Naive thymus-derived CD8-positive, alpha-beta T cell (primary cell): ENCODE measurements at regions not wholly inside any gene's neighbourhood (a gene's known extent, or its start where the extent isn't known, plus 50 kb on each side); places are given as distances from the start of the nearest gene placed in this dataset.
"Not testable (repeated sequence)": the region's sequence is repeated elsewhere in the genome, so short reads cannot be mapped to it uniquely, and the experiment has no call there.

Source experiments
- ATAC-seq, 2 donors: fragments of 150-1000 bp; cut with Tn5 transposase in 1 of 2; sonication (Bioruptor Pico), chemical (Tn5 transposase) in 1 of 2; 1 replicate in 1 of 2; 2 replicates in 1 of 2; pipeline ENCODE4 v1.10.0; 2021; ENCODE audit warnings: mild to moderate bottlenecking in 2 of 2, moderate library complexity in 2 of 2
- POLR2A ChIA-PET: fragments of 350-600 bp; sonication (Branson Sonifier 250); formaldehyde crosslinking; loops from one replicate; lab custom pipeline; 2021; ENCODE audit warnings: antibody characterized with exemption; lab: Charles Lee
- DNase-seq, 10 donors: peaks; one replicate each; pipeline versions ENCODE4 v3.0.0 to v3.0.0-alpha.2; 2020 to 2022
- H3K27ac Mint-ChIP-seq, 10 donors: one replicate each; pipeline ENCODE4 v1.8.0; 2020 to 2022; ENCODE audit warnings: mild to moderate bottlenecking in 10 of 10, mixed read lengths in 10 of 10, moderate library complexity in 4 of 10, inconsistent platforms in 1 of 10
- H3K27me3 Mint-ChIP-seq, 5 donors: one replicate each; pipeline ENCODE4 v1.8.0; 2021 to 2022; ENCODE audit warnings: mixed read lengths in 5 of 5
- H3K36me3 Mint-ChIP-seq, 3 donors: one replicate each; pipeline ENCODE4 v1.8.0; 2020 to 2022; ENCODE audit warnings: mixed read lengths in 3 of 3, mild to moderate bottlenecking in 2 of 3, inconsistent platforms in 1 of 3
- H3K4me1 Mint-ChIP-seq, 4 donors: one replicate each; pipeline ENCODE4 v1.8.0; 2021 to 2022; ENCODE audit warnings: mixed read lengths in 4 of 4
- H3K4me3 Mint-ChIP-seq, 10 donors: one replicate each; pipeline ENCODE4 v1.8.0; 2020 to 2022; ENCODE audit warnings: mild to moderate bottlenecking in 10 of 10, mixed read lengths in 10 of 10, moderate library complexity in 6 of 10, inconsistent platforms in 1 of 10
- H3K9me3 Mint-ChIP-seq, 9 donors: one replicate each; pipeline ENCODE4 v1.8.0; 2020 to 2022; ENCODE audit warnings: mixed read lengths in 9 of 9, mild to moderate bottlenecking in 3 of 9, inconsistent platforms in 1 of 9, moderate library complexity in 1 of 9

DNA sequence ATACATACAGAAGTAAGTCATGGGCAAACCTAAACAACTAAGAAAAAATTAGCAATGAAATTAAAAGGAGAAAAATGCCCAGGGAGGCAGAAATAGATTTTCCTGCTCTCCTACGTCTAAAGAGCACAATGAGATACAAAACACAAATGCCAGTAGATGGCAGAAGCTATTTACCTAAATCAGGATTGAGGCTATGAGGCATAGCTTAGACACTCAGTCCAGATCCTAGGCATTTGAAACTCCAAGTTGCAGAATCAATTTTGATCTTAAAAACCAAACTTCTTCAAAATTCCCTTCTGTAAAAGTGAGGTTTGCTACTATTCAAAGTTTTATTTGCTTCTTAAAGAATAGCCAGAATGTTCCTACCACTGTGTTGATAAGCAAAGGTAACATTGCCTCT is 368.6 kb downstream of the DAD1 start:
- Mint-ChIP-seq H3K4me1 (peaks cover 0 to 15% (median 10%) of the 10 kb centered on the region in 4 donors), H3K27ac (no peak overlapping the region), H3K36me3 (no peaks in the 10 kb centered on the region), H3K4me3 (no peak overlapping the region), H3K9me3 (no peaks in the 10 kb centered on the region), H3K27me3 (peaks cover 0 to 6% (median 0%) of the 10 kb centered on the region in 5 donors)
- POLR2A ChIA-PET, result no interaction called here
- ATAC-seq (no peak), DNase-seq (no peak)

DNA sequence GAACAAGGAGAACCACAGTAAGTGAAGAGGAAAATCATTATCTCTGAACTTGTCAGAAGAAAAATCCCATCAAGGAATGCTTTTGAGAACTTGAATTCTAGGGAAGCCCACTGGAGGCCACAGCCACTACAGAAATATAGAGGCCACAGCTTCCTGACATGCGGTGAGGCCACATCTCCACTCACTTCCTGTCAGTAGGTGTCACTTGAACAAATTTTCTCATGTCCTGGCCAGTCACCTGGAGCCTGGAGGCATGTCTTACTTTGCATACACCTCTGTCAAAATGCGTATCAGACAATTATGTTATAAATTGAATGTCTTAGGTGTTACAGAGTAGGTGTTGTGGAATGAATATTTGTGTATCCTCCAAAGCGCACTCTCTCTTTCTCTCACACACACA is 370.3 kb downstream of the DAD1 start:
- peak overlapping the region in 3 of 10 donors; percentile 17 to 56 (median 49) for H3K27ac Mint-ChIP-seq
- ATAC-seq, result peak; percentile 30 to 39
- H3K27me3 Mint-ChIP-seq, result peaks cover 0 to 6% (median 0%) of the 10 kb centered on the region in 5 donors
- peak overlapping the region in 2 of 10 donors; percentile 7 to 22 for H3K4me3 Mint-ChIP-seq
- peak in 2 of 10 donors; percentile 28 to 42 for DNase-seq
- POLR2A ChIA-PET, result no interaction called here
- H3K9me3 Mint-ChIP-seq, result no peaks in the 10 kb centered on the region
- H3K4me1 Mint-ChIP-seq, result peaks cover 0 to 15% (median 10%) of the 10 kb centered on the region in 4 donors
- H3K36me3 Mint-ChIP-seq, result no peaks in the 10 kb centered on the region

DNA sequence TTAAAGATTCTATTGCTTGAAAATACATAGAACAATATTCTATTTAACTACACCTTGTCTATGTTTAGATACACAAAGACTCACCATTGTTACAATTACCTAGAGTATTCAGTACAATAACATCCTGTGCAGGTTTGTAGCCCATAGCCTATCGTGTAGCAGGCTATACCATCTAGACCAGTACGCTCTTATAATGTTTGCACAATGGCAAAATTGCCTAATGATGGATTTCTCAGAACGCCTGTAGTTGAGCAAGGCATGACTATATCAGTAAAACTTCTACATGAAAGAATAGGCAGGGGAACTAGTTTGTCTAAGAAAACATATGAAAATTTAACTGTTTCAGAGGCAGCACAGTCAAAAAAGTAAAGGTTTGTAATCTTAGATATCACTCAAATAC is 375.9 kb downstream of the DAD1 start:
- Mint-ChIP-seq H3K4me3 (no peak overlapping the region), H3K9me3 (no peaks in the 10 kb centered on the region), H3K4me1 (peaks cover 0 to 7% (median 0%) of the 10 kb centered on the region in 4 donors), H3K27me3 (peaks cover 0 to 3% (median 0%) of the 10 kb centered on the region in 5 donors), H3K27ac (no peak overlapping the region), H3K36me3 (no peaks in the 10 kb centered on the region)
- no peak for DNase-seq
- no peak for ATAC-seq
- POLR2A ChIA-PET, result no interaction called here

DNA sequence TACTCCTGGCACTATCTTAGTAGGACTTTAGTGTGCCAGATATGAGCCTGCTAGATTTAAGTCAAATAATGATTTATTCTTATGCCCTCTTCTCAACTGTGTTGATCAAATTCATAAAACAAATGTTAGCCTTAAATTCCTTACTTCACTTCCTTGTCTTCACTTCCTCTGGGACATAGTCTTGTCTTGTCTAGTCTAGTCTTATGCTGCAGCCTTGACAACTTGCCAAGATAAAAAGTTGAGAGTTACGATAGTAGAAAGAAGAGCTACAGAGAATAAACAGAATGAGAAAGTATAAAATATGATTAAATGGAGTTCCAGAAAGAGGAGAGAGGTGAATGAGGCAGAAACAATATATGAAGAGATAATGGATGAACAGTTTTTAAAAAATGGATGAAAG is 378.1 kb downstream of the DAD1 start:
- Mint-ChIP-seq H3K9me3 (no peaks in the 10 kb centered on the region), H3K27ac (no peak overlapping the region), H3K4me3 (no peak overlapping the region), H3K27me3 (peaks cover 0 to 3% (median 0%) of the 10 kb centered on the region in 5 donors), H3K36me3 (no peaks in the 10 kb centered on the region), H3K4me1 (peaks cover 0 to 10% (median 0%) of the 10 kb centered on the region in 4 donors)
- DNase-seq, result no peak
- POLR2A ChIA-PET, result no interaction called here
- ATAC-seq, result no peak

DNA sequence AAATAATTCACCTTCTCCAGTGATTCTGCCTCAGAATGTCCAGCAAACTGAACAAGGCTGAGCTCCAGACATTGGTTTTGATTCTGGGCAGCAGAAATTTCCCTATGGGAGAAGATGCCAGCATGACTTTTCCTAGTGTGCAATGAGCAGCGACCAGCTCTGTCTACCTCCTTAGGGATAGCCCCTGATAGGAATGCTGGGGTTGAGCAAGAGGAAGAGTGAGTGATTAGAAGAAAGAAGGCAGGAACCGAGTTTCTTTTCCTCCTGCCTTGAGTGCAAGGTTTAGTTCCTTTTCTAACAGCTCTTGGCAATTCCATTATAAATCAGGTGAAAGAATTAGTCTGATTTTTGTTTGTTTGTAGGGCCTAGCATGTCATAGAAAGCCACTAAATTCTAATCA is 379.0 kb downstream of the DAD1 start:
- ATAC-seq (no peak), DNase-seq (no peak)
- POLR2A ChIA-PET, result no interaction called here
- H3K4me1 Mint-ChIP-seq, result peaks cover 0 to 10% (median 0%) of the 10 kb centered on the region in 4 donors
- peaks cover 0 to 3% (median 0%) of the 10 kb centered on the region in 5 donors for H3K27me3 Mint-ChIP-seq
- no peaks in the 10 kb centered on the region for H3K36me3 Mint-ChIP-seq
- no peaks in the 10 kb centered on the region for H3K9me3 Mint-ChIP-seq
- no peak overlapping the region for H3K27ac Mint-ChIP-seq
- H3K4me3 Mint-ChIP-seq, result no peak overlapping the region

DNA sequence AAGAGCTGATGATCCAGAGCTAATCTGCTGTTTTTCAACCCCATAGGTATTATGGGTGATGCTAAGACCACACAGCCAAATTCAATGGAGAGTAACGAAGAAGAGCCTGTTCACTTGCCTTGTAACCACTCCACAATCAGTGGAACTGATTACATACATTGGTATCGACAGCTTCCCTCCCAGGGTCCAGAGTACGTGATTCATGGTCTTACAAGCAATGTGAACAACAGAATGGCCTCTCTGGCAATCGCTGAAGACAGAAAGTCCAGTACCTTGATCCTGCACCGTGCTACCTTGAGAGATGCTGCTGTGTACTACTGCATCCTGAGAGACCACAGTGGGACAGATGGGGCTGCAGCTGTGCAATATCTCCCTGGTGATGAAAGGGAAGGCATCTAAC is 386.0 kb downstream of the DAD1 start:
- Mint-ChIP-seq H3K27me3 (no peaks in the 10 kb centered on the region), H3K9me3 (no peaks in the 10 kb centered on the region), H3K4me1 (peaks cover 0 to 10% (median 4%) of the 10 kb centered on the region in 4 donors), H3K36me3 (no peaks in the 10 kb centered on the region), H3K27ac (peak overlapping the region in 4 of 10 donors; percentile 34 to 63 (median 40)), H3K4me3 (peak overlapping the region in 8 of 10 donors; percentile 18 to 86 (median 64))
- ATAC-seq, result no peak
- POLR2A ChIA-PET, result interaction anchor here (1.0 to 2.6 kb wide), 2 partner anchors 41 to 353 kb away, joined by 3 to 13 read pairs; no protein-coding TSS in a partner anchor
- no peak for DNase-seq

DNA sequence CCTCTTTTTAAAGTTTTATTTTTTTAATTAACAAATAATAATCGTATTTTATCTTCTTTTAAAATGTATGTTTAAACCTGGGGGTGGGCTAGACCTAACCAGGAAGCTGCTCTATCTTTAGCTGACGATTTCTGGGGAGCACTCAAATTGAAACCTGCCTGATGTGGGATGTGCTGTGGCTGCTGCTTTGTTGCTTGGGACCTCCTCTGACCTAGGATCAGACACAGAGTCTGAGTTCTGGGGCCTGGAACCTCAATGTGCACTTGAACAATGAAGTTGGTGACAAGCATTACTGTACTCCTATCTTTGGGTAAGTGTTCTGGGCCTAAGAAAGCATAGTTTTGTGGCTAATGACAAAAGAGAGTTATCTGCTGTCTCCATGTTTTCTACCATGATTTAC is 386.7 kb downstream of the DAD1 start:
- H3K27ac Mint-ChIP-seq, result peak overlapping the region in 9 of 10 donors; percentile 3 to 85 (median 71)

DNA sequence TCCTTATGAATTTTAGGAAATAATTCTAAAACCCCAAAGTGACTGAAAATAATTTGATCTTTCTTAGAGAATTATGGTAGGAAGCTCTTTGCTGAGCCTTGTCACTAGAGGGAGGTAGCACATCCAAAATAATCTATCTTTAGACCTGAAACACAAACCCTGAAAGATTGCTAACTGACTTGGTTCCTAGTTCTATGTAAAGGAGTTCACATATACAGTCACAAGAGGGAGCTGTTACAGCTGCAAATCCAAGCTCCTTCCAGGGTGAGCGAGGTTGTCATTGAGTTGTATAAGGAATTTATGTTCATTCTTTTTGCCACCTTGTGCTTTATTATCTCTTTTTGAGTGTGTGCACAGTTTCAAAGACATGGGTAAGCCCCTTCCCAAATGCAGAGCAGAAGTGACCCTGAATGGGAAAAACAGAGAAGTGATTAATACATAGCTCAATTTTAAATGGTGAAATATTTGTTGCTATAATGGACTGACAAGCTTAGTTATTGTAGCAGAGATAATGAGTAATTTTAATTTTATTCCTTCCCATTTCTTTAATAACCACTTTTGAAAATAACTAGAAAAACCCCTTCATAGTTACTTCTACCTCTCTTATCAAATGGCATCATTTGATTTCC is 387.9 kb downstream of the DAD1 start:
- no peak overlapping the region for H3K27ac Mint-ChIP-seq
- H3K4me3 Mint-ChIP-seq, result no peak overlapping the region
- H3K36me3 Mint-ChIP-seq, result no peaks in the 10 kb centered on the region
- ATAC-seq (peak; percentile 72 to 78), DNase-seq (peak in 3 of 10 donors; percentile 4 to 44 (median 34))
- POLR2A ChIA-PET, result interaction anchor here (1.4 to 2.6 kb wide), 2 partner anchors 33 to 355 kb away, joined by 3 to 13 read pairs; no protein-coding TSS in a partner anchor
- H3K9me3 Mint-ChIP-seq, result no peaks in the 10 kb centered on the region
- H3K4me1 Mint-ChIP-seq, result peaks cover 0 to 8% (median 4%) of the 10 kb centered on the region in 4 donors
- no peaks in the 10 kb centered on the region for H3K27me3 Mint-ChIP-seq

More for the DNA sequence above, 386.7 kb downstream of the DAD1 start:
- ATAC-seq, result peak; percentile 35 to 50
- Mint-ChIP-seq H3K36me3 (no peaks in the 10 kb centered on the region), H3K27me3 (no peaks in the 10 kb centered on the region), H3K9me3 (no peaks in the 10 kb centered on the region), H3K4me3 (peak overlapping the region; percentile 43 to 86 (median 64)), H3K4me1 (peaks cover 0 to 8% (median 4%) of the 10 kb centered on the region in 4 donors)
- POLR2A ChIA-PET, result interaction anchor here (0.8 to 2.6 kb wide), 4 partner anchors 34 to 354 kb away, joined by 3 to 13 read pairs (median 3); no protein-coding TSS in a partner anchor
- DNase-seq, result peak in 1 of 10 donors; percentile 8

DNA sequence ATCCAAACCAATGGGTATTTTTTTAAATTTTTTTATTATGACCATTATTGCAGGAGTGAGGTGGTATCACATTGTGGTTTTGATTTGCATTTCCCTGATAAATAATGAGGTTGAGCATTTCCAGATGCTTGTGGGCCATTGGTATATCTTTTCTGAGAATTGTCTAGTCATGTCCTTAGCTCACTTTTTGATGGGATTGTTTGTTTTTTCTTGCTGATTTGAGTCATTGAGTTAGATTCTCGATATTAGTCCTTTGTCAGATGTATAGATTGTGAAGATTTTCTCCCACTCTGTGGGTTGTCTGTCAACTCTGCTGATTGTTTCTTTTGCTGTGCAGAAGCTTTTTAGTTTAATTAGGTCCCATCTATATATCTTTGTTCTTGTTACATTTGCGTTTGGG is 388.9 kb downstream of the DAD1 start:
- H3K36me3 Mint-ChIP-seq, DNase-seq, H3K27me3 Mint-ChIP-seq, H3K27ac Mint-ChIP-seq, H3K4me1 Mint-ChIP-seq, H3K9me3 Mint-ChIP-seq, H3K4me3 Mint-ChIP-seq, ATAC-seq, POLR2A ChIA-PET: not testable (repeated sequence)

DNA sequence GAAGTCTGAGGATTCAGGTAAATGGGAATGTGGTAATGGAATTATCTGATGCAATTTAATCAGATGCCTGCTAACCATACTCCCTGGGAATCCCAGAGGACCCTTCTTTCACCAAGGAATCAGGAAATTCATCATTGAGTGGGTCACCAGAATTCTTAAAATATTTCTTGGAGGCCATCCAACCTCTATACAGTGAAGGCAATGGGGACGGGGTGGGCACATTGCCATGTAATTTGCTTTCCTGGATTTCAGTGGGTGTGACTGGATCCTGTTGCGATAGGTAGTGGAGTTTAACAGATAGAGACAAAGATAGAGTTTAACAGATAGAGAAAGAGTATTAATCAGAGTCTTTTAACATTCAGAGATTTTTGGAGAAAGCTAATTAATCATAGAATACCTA is 394.4 kb downstream of the DAD1 start:
- Mint-ChIP-seq H3K4me3 (no peak overlapping the region), H3K4me1 (no peaks in the 10 kb centered on the region), H3K9me3 (no peaks in the 10 kb centered on the region), H3K27me3 (no peaks in the 10 kb centered on the region), H3K36me3 (no peaks in the 10 kb centered on the region), H3K27ac (no peak overlapping the region)
- POLR2A ChIA-PET, result no interaction called here
- no peak for DNase-seq
- no peak for ATAC-seq

DNA sequence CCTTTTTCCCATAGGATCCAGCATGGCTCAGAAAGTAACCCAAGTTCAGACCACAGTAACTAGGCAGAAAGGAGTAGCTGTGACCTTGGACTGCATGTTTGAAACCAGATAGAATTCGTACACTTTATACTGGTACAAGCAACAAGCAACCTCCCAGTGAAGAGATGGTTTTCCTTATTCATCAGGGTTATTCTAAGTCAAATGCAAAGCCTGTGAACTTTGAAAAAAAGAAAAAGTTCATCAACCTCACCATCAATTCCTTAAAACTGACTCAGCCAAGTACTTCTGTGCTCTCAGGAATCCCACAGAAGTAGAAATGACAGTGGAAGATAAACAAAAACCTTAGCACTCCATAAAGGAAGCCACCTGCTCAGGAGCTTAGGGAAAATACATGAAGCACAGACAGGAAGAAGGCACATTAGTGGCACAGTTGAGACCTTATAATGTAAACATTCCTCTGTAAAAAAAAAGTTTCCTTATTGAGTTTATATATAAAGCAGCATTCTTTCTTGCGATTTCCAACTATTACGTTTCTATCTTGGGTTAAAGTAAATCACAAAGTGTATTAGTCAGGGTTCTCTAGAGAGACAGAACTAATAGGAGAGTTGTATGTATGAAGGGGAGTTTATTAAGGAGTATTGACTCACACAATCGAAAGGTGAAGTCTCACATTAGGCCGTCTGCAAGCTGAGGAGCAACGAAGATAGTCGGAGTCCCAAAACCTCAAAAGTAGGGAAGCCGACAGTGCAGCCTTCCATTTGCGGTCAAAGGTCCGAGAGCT is 398.4 kb downstream of the DAD1 start:
- Mint-ChIP-seq H3K27ac (no peak overlapping the region), H3K27me3 (peaks cover 0 to 3% (median 0%) of the 10 kb centered on the region in 5 donors), H3K36me3 (no peaks in the 10 kb centered on the region), H3K4me1 (no peaks in the 10 kb centered on the region), H3K9me3 (no peaks in the 10 kb centered on the region), H3K4me3 (no peak overlapping the region)
- POLR2A ChIA-PET, result no interaction called here
- DNase-seq (no peak), ATAC-seq (no peak)

DNA sequence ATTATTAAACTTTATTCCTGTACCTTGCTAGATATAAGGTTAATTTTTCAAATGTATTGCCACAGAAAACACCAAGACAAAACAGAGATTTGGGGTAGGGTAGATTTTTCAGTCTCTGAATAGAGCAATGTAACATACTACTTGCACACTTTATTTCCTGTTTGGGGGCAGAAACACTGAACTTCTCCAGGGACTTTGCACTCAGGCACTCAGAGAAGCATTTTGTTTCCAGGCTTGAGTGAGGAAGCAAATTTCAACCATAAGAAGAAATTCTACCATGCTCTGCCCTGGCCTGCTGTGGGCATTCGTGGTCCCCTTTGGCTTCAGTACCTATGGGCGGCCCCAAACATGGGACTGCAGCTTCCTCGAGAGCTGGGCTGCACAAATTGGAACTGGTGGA is 399.1 kb downstream of the DAD1 start:
- H3K4me3 Mint-ChIP-seq, result no peak overlapping the region
- POLR2A ChIA-PET, result no interaction called here
- peaks cover 0 to 3% (median 0%) of the 10 kb centered on the region in 5 donors for H3K27me3 Mint-ChIP-seq
- H3K36me3 Mint-ChIP-seq, result no peaks in the 10 kb centered on the region
- ATAC-seq (no peak), DNase-seq (no peak)
- H3K27ac Mint-ChIP-seq, result no peak overlapping the region
- H3K4me1 Mint-ChIP-seq, result no peaks in the 10 kb centered on the region
- H3K9me3 Mint-ChIP-seq, result no peaks in the 10 kb centered on the region

DNA sequence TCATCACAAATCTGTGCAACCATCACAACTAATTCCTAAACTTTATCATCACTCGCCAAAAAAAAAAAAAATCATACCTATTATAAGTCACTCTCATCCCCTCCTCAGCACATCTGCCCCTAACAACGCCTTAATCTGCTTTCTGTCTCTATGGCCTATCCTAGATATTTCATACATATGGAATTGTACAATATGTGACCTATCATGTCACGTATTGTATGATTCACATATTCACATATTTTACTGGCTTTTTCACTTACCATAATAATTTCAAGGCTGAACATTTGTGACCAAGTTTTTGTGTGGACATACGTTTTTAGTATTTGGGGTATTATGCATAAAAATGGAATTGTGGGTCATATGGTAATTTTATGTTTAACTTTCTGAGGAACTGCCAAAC is 400.7 kb downstream of the DAD1 start:
- no peak for ATAC-seq

More for the DNA sequence above, 400.7 kb downstream of the DAD1 start:
- Mint-ChIP-seq H3K36me3 (no peaks in the 10 kb centered on the region), H3K27me3 (peaks cover 0 to 3% (median 0%) of the 10 kb centered on the region in 5 donors), H3K9me3 (no peaks in the 10 kb centered on the region), H3K4me3 (no peak overlapping the region), H3K4me1 (no peaks in the 10 kb centered on the region), H3K27ac (no peak overlapping the region)
- no peak for DNase-seq
- POLR2A ChIA-PET, result no interaction called here
